HG03159 (cell line): ENCODE measurements at regions not wholly inside any gene's neighbourhood (a gene's known extent, or its start where the extent isn't known, plus 50 kb on each side); places are given as distances from the start of the nearest gene placed in this dataset.

Source experiments
- ATAC-seq: cut with Tn5 transposase; IDR thresholded peaks from one replicate; pipeline ENCODE4 v1.9.1; 2021; ENCODE audit warnings: mild to moderate bottlenecking, moderate library complexity; ENCODE audit not compliant: unreplicated experiment

DNA sequence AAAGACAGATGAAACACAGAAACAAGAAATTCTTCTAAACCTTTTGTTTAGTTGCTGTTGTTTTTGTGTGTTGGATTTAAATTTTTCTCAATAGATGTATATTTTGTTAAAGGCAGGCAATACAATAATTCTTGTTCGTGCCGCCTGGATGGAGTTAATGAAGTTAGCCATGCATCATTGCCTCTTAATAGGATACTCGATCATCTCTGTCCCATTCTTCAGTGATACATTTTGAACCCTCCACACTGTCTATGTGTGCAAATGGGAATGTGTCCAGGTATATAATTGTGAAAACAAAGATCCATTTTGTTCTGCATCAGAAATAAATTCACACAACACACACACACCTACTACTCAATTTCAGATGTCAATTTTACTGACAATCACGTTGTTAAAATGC, 186.6 kb upstream of the ADAMTS16 start:
- no peak for ATAC-seq

DNA sequence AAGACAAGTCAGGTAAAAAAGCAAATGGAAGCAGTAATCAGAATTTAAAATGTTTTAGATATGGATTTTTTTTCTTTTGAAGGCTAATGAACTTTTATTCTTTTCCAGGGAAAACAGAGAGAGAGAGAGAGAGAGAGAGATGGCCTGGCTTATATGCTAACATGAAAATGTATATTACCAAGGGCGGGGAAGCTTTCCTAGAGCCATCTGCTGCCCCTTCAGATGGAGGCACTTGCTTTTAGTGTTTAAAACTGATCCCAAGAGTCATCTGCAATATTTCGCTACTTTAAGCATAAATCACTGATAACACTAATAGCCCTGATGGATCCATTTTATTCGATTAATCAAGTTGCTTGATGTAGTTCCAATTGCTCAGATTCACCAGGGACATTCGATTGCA, 186.1 kb upstream of the ADAMTS16 start:
- no peak for ATAC-seq

DNA sequence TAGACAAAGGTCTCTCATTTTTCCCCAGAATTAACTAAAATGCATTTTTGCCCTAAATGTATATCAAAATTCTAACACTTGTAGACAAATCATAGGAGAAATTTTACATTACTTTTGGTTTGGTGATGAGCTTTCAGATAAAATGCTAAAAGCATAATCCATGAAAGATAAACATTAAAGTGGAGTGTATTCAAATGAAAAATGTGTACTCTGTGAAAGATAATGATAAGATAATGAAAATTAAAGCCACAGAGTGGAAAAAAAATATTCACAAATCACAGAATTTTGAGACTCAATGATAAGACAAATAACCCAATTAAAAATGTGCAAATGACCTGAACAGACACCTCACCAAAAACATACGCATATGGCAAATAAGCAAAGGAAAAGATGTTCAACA, 176.9 kb upstream of the ADAMTS16 start:
- no peak for ATAC-seq

DNA sequence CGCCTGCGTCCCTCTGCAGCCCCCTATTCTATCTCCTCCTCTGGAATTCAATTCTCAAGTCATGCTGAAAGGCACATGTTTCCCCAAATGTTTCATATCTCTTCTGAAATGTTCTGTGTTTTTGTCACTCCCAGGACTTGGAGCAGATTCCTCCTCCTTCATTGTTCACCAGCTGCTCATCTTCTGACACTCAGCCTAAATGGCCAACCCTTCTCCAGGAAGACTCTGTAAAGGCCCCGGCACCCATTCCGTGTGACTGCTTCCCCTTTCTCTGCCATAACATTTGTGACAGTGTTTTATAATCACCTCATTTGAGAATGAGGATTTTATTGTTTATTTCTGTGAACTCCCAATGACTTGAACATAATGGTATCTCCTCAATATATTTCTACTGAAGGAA, 170.8 kb upstream of the ADAMTS16 start:
- no peak for ATAC-seq

DNA sequence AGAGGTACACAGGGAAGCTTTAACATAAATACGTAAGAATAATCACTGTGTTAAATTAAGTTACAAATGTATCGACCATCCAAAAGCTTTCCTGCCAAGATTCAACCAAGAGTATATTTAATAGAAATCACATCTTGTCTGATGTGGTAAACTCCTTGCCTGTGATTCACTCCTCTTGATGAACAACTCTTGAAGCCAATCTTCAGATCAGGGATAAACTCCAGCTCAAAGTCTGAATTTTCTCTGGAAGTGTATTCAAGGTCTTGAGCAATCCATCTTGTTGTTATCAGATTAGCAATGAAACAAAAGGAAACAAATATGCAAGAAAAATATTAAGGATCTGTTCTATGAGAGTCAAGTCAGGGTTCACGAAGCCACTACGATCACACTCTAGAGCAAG, 170.0 kb upstream of the ADAMTS16 start:
- no peak for ATAC-seq

DNA sequence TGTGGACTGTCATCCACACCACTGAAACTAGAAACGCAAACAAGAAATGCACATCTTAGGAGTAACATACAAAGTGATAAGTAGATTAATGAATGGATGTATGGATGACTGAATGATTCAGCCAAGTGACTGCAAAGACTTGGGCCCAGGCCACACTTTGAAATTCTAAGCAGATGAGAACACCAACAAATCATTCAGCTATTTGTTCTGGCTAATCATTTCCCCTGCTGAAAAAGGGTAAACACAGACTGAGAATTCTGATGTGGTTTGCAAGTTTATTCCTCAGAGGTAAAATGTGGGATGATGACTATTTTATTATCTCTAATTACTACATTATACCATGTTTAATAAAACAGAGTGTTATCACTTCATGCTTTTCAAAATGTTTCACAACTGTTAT, 163.2 kb upstream of the ADAMTS16 start:
- ATAC-seq, result no peak

DNA sequence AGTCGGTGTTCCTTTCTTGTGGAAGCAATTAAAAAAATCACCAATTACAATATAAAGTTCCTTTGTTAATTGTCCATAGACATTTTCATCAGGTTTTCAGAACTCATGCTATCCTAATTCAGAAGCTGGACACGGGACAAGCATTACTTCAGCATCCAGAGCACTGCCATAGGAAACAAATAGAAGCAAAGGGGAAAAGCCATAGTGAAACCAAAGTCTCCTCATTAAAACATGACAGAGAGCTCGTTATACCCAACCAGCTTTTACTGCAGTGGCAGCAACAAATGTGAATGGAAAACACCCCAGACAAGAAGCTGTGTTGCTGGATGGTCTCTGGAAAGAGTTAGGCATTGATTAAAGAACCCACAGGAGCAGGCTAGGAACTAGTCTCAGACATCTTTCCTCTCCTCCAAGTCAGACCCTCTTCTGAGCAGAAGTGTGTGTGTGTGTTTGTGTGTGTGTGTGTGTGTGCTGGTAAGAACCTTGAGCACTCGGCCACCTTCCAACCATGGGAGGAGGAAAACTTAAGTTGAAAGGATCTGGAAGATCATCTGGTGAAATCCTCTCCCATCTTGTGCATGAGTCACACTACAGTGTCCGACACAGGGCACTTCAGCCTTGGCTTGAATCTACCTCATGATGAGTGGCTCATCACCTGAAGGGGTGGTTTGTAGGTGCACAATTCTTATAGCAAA, 162.6 kb upstream of the ADAMTS16 start:
- no peak for ATAC-seq

DNA sequence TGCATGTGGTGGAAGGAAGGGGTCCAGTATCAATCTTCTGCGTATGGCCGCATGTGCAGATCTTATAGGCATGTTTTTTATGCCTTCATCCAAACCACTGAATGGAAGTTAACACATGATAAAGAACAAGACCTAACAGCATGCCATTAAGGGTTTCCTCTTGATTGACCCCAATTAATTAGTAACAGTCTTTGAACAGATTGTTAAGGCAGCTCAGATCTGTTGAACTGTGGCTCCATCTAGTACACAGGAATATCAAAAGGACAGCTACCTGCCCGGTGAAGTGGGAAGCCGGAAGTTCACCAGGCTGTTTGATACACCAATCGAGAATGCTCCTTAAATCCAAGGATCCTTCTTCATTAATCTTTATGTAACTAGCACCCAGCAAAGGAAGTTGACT, 159.9 kb upstream of the ADAMTS16 start:
- no peak for ATAC-seq

DNA sequence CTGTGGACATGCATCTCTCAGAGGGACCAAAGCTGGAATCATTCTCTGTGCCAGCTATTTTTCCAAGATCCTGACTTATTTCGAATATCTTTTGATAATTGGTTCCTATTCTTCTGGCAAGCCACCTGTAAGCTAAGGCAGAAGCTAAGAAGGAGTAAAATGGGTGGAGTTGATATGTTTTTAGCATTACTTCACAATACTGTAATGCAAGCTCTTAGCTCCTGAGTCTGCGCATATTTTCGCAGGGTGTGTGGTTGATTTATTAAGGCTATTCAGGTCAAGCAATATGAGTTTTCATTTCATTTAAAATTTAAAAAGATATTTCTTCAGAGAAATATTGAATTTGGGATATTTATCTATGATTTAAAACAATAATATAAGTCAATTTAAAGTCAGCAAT, 158.5 kb upstream of the ADAMTS16 start:
- ATAC-seq, result no peak

DNA sequence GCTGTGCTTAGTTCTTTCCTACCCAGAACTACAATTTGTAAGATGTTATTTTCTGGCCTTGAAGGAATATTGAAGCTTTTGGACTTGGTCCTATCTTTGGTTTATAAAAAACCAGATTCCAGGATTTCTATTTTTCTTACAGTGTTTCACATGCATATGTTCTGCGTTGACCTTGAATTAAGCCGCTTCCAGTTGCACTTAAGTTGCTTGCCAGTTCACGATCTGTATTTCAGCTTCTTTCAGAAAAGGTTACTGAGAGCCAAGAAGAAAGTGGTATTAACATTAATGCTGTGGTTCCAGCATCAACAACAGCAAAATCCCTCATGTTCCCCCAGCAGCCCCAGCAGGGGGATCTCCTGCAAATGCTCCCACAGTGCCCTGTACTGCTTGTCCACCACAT, 156.4 kb upstream of the ADAMTS16 start:
- ATAC-seq, result no peak

DNA sequence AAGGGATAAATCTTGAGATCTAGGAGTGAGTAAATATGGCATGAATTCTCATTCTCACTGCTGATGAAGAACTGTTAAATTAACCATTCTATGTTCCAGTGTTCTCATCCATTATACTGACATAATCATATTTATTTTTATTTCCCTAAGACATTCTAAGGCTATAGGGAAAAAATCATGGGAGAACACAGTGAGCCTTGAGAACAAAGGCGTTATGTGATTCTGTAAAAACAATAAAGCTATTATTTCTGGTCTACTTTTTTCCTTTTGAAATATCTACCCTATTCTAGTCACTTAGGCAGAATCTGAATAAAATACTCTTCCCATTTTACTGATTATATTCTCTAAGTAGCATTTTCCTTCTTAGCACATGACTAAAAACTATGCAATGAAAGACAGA, 155.7 kb upstream of the ADAMTS16 start:
- ATAC-seq, result no peak

DNA sequence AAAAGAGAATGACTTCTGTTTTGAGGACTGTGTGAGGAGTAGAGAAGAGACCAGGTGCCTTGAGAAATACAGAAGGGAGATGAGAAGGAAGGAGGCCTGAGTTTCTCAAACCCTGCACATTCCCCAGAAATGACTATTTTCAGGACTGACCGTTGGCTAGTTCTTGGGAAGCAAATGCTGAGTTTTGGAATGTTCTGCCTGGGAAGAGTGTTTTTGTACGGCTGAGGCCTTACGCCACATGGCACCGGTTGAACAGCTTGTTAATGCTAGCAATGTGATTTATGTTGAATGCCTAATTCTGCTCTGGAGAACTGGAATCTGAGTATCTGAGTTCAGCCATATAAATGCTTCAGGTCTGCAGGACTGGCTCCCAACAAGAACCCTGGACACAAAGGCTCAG, 152.7 kb upstream of the ADAMTS16 start:
- ATAC-seq, result no peak

DNA sequence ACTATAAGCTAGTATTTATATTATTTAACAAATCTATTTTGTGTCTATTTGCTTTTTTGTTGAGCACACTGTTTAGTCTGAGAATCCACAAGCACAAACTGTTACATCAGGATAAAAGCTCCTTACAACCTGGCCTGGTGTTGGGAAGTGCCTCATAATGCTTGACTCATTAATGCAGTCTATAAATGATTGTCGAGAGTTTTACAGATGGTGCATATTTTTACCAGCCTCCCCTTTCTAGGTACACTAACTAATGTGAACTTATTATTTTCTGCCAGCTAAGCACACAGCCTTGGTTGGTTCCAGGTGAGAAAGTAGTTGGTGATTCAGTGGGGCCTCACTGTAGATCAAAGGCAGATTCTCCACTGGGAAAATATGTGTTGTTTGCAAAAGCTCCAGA, 151.0 kb upstream of the ADAMTS16 start:
- no peak for ATAC-seq

DNA sequence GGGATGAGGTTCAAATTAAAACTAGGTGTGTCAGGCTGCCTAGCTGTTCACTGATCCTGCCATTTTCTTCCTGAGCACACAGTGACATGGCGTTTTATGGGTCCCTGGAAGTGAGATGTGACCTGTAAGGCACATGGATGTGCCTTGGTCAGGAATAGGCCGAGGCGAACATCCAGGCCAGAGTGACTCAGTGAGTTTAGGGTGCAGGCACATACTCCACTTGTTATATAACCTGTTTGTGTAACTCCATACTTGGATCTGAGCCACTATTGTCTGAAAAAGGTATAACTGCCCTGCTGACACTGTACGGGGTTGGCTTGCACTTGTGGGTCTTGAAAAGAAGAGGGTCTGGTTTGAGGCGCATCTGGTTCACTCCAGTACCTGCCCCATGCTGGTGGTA, 150.1 kb upstream of the ADAMTS16 start:
- no peak for ATAC-seq

DNA sequence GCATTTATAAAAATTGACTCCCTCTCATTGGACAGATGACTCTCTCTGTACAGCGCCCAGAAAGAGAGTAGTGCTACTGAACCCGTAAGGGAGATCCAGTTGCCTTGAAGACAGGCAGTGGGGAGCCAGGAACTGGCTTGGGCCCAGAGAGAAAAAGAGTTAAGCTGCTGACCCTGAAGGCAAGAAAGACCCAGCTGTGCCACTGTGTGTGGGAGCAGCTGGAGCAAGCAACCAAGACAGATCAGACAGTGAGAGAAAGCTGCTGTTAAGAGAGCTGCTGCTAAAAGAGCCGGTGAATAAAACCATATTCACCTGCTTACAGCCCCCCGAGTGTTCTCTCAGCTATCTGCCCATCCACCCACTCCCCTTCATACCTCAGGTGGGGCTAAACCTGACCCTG, 149.7 kb upstream of the ADAMTS16 start:
- ATAC-seq, result no peak

DNA sequence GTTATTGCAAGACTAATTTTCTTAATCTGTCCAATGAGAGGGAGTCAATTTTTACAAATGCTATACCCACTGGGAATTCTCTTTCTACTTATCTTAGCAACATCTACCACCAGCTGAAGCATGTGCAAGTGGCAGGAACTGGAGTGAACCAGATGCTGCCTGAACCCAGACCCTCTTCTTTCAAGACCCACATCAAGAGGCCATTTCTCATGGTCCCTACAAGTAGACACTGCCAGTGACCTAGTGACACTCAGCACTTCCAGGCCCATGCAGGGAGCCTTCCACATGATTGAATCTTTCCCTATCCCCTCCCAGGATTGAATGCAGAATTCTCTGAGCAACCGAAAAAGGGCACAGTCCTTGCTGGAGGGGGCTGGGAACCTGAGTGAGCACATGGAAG, 148.2 kb upstream of the ADAMTS16 start:
- ATAC-seq, result no peak

DNA sequence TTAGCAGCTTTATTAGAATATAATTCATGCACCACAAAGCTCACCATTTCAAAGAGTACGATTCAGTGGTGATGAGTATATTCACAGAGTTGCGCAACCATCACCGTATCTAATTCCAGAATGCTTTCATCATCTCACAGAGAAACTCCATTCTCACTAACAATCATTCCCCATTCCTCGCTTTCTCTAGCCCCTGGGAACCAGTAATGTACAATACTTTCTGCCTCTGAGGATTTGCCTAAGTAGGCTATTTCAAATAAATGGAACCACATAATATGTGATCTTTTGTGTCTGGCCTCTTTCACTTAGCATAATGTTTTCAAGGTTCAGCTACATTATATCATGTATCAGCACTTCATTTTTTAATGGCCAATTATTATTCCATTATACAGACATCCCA, 145.1 kb upstream of the ADAMTS16 start:
- ATAC-seq, result no peak

DNA sequence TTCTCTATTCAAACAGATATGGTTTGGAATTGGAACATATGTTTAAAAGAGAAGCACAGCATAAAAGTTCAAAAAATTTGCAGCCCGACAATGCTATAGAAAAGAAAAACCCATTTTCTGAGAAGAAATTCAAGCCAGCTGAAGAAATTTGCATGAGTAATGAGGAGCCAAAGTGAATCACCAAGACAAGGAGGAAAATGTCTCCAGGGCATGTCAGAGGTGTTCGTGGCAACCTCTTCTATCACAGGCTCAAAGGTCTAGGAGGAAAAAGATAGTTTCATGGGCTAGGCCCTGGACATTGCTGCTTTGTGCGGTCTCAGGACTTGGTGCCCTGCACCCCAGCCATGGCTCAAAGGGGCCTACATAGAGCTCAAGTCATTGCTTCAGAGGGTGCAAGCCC, 134.8 kb upstream of the ADAMTS16 start:
- ATAC-seq, result no peak

DNA sequence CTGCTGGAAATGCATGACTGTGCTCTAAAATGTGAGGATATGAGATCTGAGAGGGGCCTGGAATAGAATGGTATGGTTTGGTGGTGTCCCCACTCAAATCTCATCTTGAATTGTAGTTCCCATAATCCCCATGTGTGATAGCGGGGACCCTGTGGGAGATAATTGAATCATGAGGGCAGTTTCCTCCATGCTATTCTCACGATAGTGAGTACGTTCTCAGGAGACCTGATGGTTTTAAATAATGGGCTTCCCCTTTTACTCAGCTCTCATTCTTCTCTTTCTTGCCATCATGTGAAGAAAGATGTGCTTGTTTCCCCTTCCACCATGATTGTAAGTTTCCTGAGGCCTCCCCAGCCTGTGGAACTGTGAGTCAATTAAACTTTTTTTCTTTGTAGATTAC, 133.6 kb upstream of the ADAMTS16 start:
- ATAC-seq, result no peak

DNA sequence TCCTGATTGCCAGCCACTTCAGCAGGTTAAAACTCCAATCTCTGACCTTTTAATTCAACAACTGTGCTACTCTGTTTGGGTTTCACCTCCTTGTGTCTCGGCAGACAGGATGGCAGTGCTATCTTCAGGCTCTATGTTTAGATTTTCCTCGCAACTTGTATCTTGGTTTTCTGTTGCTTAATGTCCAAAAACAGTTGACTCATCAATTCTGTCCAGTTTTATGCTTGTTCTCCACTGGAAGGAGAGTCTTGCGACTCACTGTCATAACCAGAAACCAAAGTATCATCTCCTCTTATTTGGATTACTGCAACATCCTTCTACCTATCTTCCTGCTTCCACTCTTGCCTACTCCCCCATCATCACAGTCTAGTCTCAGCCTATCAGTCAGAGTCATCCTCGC, 130.9 kb upstream of the ADAMTS16 start:
- no peak for ATAC-seq

DNA sequence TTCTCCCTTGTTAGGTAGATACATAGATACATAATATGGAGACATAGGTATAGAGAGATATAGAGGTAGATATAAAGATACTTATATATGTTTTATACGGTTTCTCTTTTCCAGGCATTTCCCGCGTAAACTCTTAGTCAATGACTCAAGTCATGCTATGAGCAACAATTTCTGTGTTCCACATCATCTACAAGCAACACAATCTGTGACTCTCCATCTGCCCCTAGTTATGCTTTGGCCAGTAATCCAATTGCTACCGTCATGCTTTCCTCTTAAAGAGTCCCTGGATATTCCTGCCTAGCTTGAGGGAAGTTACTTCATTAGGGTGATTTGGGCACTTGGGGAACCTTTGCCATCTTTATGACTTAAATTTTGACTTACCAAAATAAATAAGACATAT, 129.0 kb upstream of the ADAMTS16 start:
- ATAC-seq, result no peak

DNA sequence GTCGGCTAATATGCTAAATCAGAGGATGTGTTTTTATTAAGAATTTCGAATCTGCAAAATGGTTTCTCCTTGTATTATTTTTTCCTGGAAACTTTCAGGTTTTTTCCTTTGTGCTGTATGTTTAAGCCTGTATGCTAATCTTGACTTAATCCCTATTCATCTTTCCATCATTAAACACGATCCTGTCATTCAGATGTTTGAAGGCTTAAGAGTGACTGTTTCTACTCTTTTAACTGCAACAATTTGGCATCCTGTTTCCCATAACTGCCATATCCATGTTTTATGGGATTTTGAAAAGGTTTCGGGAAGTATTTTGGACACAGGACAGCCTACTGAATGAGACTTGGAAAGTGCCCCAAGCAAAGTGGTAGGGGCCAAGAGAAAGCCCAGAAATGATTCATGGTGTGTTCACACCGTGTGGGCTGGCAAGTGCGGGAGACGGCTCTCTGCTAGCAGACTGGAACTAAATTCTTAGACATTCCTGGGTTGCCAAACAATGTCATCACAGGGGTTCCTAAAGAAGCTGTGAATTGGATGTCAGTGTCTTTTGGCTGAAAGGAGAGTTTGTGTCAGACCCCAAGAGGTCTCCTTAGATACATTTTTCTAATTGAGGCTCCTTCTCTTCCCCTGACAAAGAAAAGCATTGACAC, 125.4 kb upstream of the ADAMTS16 start:
- no peak for ATAC-seq
